OCI-LY3 (cell line): ENCODE measurements at regions not wholly inside any gene's neighbourhood (a gene's known extent, or its start where the extent isn't known, plus 50 kb on each side); places are given as distances from the start of the nearest gene placed in this dataset.

ENCODE experiments used
- EZH2phosphoT487 ChIP-seq: fragments of 200-600 bp; shearing (Covaris generic); IDR thresholded peaks from 2 replicates; pipeline ENCODE4 v1.6.1; 2018; ENCODE audit warnings: antibody characterized with exemption, mixed run types, low read depth
- TF ChIP-seq, protein P1 (sequence below): fragments of 200-600, 300-600 bp; sonication (generic); IDR thresholded peaks from 2 replicates; pipeline ENCODE4 v1.5.1; 2014; ENCODE audit warnings: antibody characterized with exemption, low read length, low read depth

DNA sequence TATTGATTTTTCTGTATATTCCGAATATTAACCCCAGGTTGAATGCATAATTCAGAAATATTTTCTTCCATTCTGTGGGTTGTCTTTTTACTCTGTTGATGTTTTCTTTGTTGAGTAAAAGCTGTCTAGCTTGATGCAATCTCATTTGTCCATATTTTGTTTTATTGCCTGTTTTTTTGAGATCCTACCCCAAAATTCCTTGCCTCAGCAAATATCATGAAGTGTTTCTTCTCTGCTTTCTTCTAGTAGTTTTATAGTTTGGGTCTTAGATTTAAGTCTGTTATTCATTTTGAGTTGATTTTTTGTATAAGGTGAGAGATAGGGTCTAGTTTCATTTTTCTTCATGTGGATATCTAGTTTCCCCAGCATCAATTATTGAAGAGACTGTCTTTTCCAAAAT is 467.9 kb upstream of the GCFC2 start:
- TF ChIP-seq, protein P1, sequence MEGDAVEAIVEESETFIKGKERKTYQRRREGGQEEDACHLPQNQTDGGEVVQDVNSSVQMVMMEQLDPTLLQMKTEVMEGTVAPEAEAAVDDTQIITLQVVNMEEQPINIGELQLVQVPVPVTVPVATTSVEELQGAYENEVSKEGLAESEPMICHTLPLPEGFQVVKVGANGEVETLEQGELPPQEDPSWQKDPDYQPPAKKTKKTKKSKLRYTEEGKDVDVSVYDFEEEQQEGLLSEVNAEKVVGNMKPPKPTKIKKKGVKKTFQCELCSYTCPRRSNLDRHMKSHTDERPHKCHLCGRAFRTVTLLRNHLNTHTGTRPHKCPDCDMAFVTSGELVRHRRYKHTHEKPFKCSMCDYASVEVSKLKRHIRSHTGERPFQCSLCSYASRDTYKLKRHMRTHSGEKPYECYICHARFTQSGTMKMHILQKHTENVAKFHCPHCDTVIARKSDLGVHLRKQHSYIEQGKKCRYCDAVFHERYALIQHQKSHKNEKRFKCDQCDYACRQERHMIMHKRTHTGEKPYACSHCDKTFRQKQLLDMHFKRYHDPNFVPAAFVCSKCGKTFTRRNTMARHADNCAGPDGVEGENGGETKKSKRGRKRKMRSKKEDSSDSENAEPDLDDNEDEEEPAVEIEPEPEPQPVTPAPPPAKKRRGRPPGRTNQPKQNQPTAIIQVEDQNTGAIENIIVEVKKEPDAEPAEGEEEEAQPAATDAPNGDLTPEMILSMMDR: no peak
- no peak for TF ChIP-seq EZH2phosphoT487
